ENCODE measurements at regions not wholly inside any gene's neighbourhood (a gene's known extent, or its start where the extent isn't known, plus 50 kb on each side); places are given as distances from the start of the nearest gene placed in this dataset.
"Not testable (repeated sequence)": the region's sequence is repeated elsewhere in the genome, so short reads cannot be mapped to it uniquely, and the experiment has no call there.

DNA sequence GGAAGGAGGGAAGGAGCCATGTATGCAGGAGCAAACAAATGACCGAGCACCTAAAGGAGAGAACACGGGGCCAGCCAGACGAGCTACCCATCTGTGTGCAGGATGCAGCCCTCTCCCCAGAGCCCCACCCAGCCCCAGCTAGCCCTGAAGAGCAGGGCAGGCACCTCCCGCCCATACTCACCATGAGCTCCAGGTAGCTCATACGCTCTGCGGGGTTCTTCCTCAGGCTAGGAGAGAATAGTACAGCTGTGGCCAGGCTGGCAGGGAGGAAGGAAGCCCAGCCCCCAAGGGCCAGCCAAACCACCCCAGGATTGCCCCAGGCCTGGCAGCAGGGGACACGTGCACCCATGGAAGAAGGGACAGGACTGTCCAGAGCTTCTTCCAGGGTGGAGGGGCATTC is 81.9 kb downstream of the KCNJ18 start:
- Histone ChIP-seq H4K8ac (ENCODE audit: low read depth, low read length) (no peak overlapping the region), H3K9me3 (ENCODE audit: insufficient read depth, low read depth, low read length) (peaks cover 34% of the 10 kb centered on the region), H3K79me1 (ENCODE audit: low read length) (no peaks in the 10 kb centered on the region), H3K4ac (ENCODE audit: low read depth, low read length) (no peak overlapping the region), H3K4me3 (ENCODE audit: low read depth, low read length) (no peak overlapping the region), H3K27me3 (ENCODE audit: insufficient read depth, low read length) (no peaks in the 10 kb centered on the region), H2AK5ac (ENCODE audit: low read length) (no peak overlapping the region), H2AFZ (ENCODE audit: insufficient read depth, low read length, poor library complexity) (no peak overlapping the region), H3K36me3 (ENCODE audit: control insufficient read depth in 1 of 2, insufficient read depth in 2 of 2, low read length in 2 of 2) (no peaks in the 10 kb centered on the region), H3K27ac (ENCODE audit: low read depth, low read length) (no peak overlapping the region), H3K4me1 (ENCODE audit: control insufficient read depth in 1 of 2, insufficient read depth in 2 of 2, low read length in 2 of 2) (no peaks in the 10 kb centered on the region), H3K4me2 (ENCODE audit: low read length) (no peak overlapping the region), H3K79me2 (ENCODE audit: control insufficient read depth, insufficient read depth, low read length, poor library complexity) (no peaks in the 10 kb centered on the region), H3K9ac (ENCODE audit: low read length) (no peak overlapping the region), H3K23ac (ENCODE audit: low read length) (no peak overlapping the region), H2BK5ac (ENCODE audit: low read depth, low read length, poor library complexity) (no peak overlapping the region), H4K91ac (ENCODE audit: low read depth, low read length) (no peak overlapping the region), H4K12ac (ENCODE audit: low read depth, low read length) (no peak overlapping the region), H2BK120ac (ENCODE audit: insufficient read depth, low read length, poor library complexity) (no peak overlapping the region), H3K14ac (ENCODE audit: low read length) (no peak overlapping the region), H2BK12ac (ENCODE audit: low read length) (no peak overlapping the region), H3K18ac (ENCODE audit: low read length) (no peak overlapping the region)
- no peak for DNase-seq
- WGBS (ENCODE audit: extremely low coverage, insufficient coverage, insufficient read length) = no CpG with 5 or more reads among the region's 7 CpGs

DNA sequence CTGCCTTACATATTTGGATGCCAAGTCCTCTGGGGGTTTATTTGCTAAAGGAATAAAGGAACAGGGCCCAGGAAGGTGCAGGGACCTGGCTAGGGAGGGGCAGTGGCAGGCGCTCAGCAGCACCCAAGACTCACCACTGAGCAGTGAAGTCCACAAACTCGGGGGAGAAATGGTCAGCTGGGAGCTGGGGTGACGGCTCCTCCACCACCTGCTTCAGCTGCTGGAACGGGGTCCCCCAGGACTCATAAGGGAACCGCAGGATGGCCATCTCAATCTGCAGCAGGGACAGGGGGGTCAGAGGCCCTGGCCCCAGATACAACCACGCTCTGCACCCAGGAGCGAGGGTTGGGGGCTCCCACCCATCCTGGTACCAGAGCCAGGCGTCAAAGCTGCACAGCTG is 83.2 kb downstream of the KCNJ18 start:
- not testable (repeated sequence) for H3K4ac ChIP-seq (ENCODE audit: low read depth, low read length); H2BK5ac ChIP-seq (ENCODE audit: low read depth, low read length, poor library complexity); H3K79me1 ChIP-seq (ENCODE audit: low read length); H4K8ac ChIP-seq (ENCODE audit: low read depth, low read length); H3K4me3 ChIP-seq (ENCODE audit: low read depth, low read length); H3K4me2 ChIP-seq (ENCODE audit: low read length); H3K27me3 ChIP-seq (ENCODE audit: insufficient read depth, low read length); H3K27ac ChIP-seq (ENCODE audit: low read depth, low read length); H3K14ac ChIP-seq (ENCODE audit: low read length); H4K91ac ChIP-seq (ENCODE audit: low read depth, low read length); H3K23ac ChIP-seq (ENCODE audit: low read length); H2AK5ac ChIP-seq (ENCODE audit: low read length); H2BK120ac ChIP-seq (ENCODE audit: insufficient read depth, low read length, poor library complexity); H3K79me2 ChIP-seq (ENCODE audit: control insufficient read depth, insufficient read depth, low read length, poor library complexity); H2AFZ ChIP-seq (ENCODE audit: insufficient read depth, low read length, poor library complexity); DNase-seq; H3K18ac ChIP-seq (ENCODE audit: low read length); H4K12ac ChIP-seq (ENCODE audit: low read depth, low read length); H3K9ac ChIP-seq (ENCODE audit: low read length); H3K36me3 ChIP-seq (ENCODE audit: control insufficient read depth in 1 of 2, insufficient read depth in 2 of 2, low read length in 2 of 2); H3K4me1 ChIP-seq (ENCODE audit: control insufficient read depth in 1 of 2, insufficient read depth in 2 of 2, low read length in 2 of 2); H2BK12ac ChIP-seq (ENCODE audit: low read length)
- H3K9me3 ChIP-seq (ENCODE audit: insufficient read depth, low read depth, low read length) = peaks cover 33% of the 10 kb centered on the region
- WGBS (ENCODE audit: extremely low coverage, insufficient coverage, insufficient read length) = no CpG with 5 or more reads among the region's 8 CpGs

DNA sequence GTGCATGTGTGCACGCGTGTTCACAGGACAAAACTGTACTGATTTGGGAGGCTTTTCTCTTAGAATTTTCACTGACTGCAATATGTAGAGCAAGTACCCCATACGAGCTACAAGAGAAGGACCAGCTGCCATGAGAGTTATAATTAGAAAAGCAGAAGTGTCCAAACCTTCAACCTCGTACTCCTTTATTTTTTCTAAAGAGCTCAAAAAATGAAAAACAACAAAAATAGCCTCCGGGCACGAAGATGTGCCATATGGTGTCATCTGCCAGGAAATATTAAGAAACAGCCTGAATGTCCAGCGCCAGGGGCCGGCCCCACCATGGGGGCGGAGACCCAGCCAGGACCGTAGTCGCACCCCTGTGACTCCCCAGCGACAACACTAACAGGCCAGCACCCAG is 84.6 kb downstream of the KCNJ18 start:
- not testable (repeated sequence) for DNase-seq; H4K12ac ChIP-seq (ENCODE audit: low read depth, low read length); H3K18ac ChIP-seq (ENCODE audit: low read length); H3K27me3 ChIP-seq (ENCODE audit: insufficient read depth, low read length); H3K14ac ChIP-seq (ENCODE audit: low read length); H2AK5ac ChIP-seq (ENCODE audit: low read length); H2BK5ac ChIP-seq (ENCODE audit: low read depth, low read length, poor library complexity); H3K36me3 ChIP-seq (ENCODE audit: control insufficient read depth in 1 of 2, insufficient read depth in 2 of 2, low read length in 2 of 2); H2AFZ ChIP-seq (ENCODE audit: insufficient read depth, low read length, poor library complexity); H3K4ac ChIP-seq (ENCODE audit: low read depth, low read length); H3K79me1 ChIP-seq (ENCODE audit: low read length); H3K4me1 ChIP-seq (ENCODE audit: control insufficient read depth in 1 of 2, insufficient read depth in 2 of 2, low read length in 2 of 2); H3K4me2 ChIP-seq (ENCODE audit: low read length); H3K79me2 ChIP-seq (ENCODE audit: control insufficient read depth, insufficient read depth, low read length, poor library complexity); H4K8ac ChIP-seq (ENCODE audit: low read depth, low read length); H3K23ac ChIP-seq (ENCODE audit: low read length); H3K9ac ChIP-seq (ENCODE audit: low read length); H3K27ac ChIP-seq (ENCODE audit: low read depth, low read length); H3K4me3 ChIP-seq (ENCODE audit: low read depth, low read length); H2BK12ac ChIP-seq (ENCODE audit: low read length); H2BK120ac ChIP-seq (ENCODE audit: insufficient read depth, low read length, poor library complexity); H4K91ac ChIP-seq (ENCODE audit: low read depth, low read length)
- peaks cover 41% of the 10 kb centered on the region for H3K9me3 ChIP-seq (ENCODE audit: insufficient read depth, low read depth, low read length)
- WGBS (ENCODE audit: extremely low coverage, insufficient coverage, insufficient read length) = no CpG with 5 or more reads among the region's 12 CpGs

DNA sequence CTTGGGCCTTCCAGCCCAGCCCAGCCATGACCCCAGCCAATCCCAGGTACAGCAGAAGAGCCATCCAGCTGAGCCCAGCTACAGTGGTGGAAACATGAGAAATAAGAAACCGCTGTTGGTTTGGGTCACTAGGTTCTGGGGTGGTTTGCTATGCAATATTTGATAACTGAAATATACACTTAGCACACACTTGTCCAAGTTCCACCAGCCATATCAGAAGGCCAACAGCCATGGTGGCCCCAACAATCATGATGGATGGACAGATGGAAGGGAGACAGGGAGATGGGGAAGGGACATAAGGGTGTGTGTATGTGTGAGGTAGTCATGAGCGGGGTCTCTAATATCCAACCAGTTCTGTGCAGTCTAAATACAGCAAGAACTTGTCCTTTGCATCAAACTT is 86.5 kb downstream of the KCNJ18 start:
- H3K14ac ChIP-seq (ENCODE audit: low read length); H3K27ac ChIP-seq (ENCODE audit: low read depth, low read length); H3K4me3 ChIP-seq (ENCODE audit: low read depth, low read length); H2AFZ ChIP-seq (ENCODE audit: insufficient read depth, low read length, poor library complexity); H4K12ac ChIP-seq (ENCODE audit: low read depth, low read length); H2AK5ac ChIP-seq (ENCODE audit: low read length); H2BK5ac ChIP-seq (ENCODE audit: low read depth, low read length, poor library complexity); H3K79me1 ChIP-seq (ENCODE audit: low read length); H3K36me3 ChIP-seq (ENCODE audit: control insufficient read depth in 1 of 2, insufficient read depth in 2 of 2, low read length in 2 of 2); H3K18ac ChIP-seq (ENCODE audit: low read length); H3K27me3 ChIP-seq (ENCODE audit: insufficient read depth, low read length); H2BK120ac ChIP-seq (ENCODE audit: insufficient read depth, low read length, poor library complexity); H2BK12ac ChIP-seq (ENCODE audit: low read length); DNase-seq; H4K8ac ChIP-seq (ENCODE audit: low read depth, low read length); H3K79me2 ChIP-seq (ENCODE audit: control insufficient read depth, insufficient read depth, low read length, poor library complexity); H3K4me2 ChIP-seq (ENCODE audit: low read length); H3K4ac ChIP-seq (ENCODE audit: low read depth, low read length); H4K91ac ChIP-seq (ENCODE audit: low read depth, low read length); H3K23ac ChIP-seq (ENCODE audit: low read length); H3K4me1 ChIP-seq (ENCODE audit: control insufficient read depth in 1 of 2, insufficient read depth in 2 of 2, low read length in 2 of 2); H3K9ac ChIP-seq (ENCODE audit: low read length): not testable (repeated sequence)
- peaks cover 38% of the 10 kb centered on the region for H3K9me3 ChIP-seq (ENCODE audit: insufficient read depth, low read depth, low read length)
- WGBS (ENCODE audit: extremely low coverage, insufficient coverage, insufficient read length) = no CpG with 5 or more reads among the region's 2 CpGs
